Right lobe of liver (tissue), 6 donors: ENCODE measurements at regions not wholly inside any gene's neighbourhood (a gene's known extent, or its start where the extent isn't known, plus 50 kb on each side); places are given as distances from the start of the nearest gene placed in this dataset.

Source experiments
- ATAC-seq, 4 donors: fragments of 200-7000 bp; cut with Tn5 transposase; one replicate each; pipeline ENCODE4 v1.9.1; 2020; ENCODE audit warnings: mild to moderate bottlenecking in 4 of 4, moderate library complexity in 4 of 4
- DNase-seq, 3 donors: peaks; one replicate each; pipeline ENCODE4 v3.0.0-alpha.2; 2020
- H3K27ac ChIP-seq, 3 donors: fragments of 200-600 bp; one replicate each; pipeline ENCODE4 v1.8.0; 2022
- H3K27me3 ChIP-seq, 2 donors: fragments of 200-600 bp; one replicate each; pipeline ENCODE4 v1.8.0; 2022
- H3K36me3 ChIP-seq, 4 donors: fragments of 200-600 bp; sonication (generic) in 1 of 4; one replicate each; pipeline versions ENCODE4 v1.5.1 to v1.8.0; 2017 to 2022; ENCODE audit warnings: control low read depth in 1 of 4
- H3K4me1 ChIP-seq, 4 donors: fragments of 200-600 bp; sonication (generic) in 1 of 4; one replicate each; pipeline versions ENCODE4 v1.5.1 to v1.8.0; 2017 to 2022; ENCODE audit warnings: control low read depth in 1 of 4
- H3K4me3 ChIP-seq, 3 donors: fragments of 200-600 bp; one replicate each; pipeline ENCODE4 v1.8.0; 2022
- H3K9me3 ChIP-seq, 4 donors: fragments of 200-600 bp; sonication (generic) in 1 of 4; one replicate each; pipeline versions ENCODE4 v1.5.1 to v1.8.0; 2017 to 2022; ENCODE audit warnings: control low read depth in 1 of 4
- CTCF ChIP-seq, 4 donors: fragments of 200-600 bp in 3 of 4; fragments of 450-650 bp in 1 of 4; IDR thresholded peaks; one replicate each; pipeline versions ENCODE4 v1.5.1 to v1.8.0; 2016 to 2022; ENCODE audit warnings: antibody characterized with exemption in 4 of 4, mild to moderate bottlenecking in 2 of 4
- POLR2A ChIP-seq: fragments of 450-650 bp; IDR thresholded peaks from one replicate; pipeline ENCODE4 v1.6.1; 2017; ENCODE audit warnings: antibody characterized with exemption, mild to moderate bottlenecking
- WGBS: methylation state at CpG from one replicate; pipeline ENCODE4 v1.1.6; 2018; ENCODE audit warnings: low coverage, low lambda C conversion rate; ENCODE audit not compliant: insufficient coverage; ENCODE audit errors: missing lambda C conversion rate; 5-methylcytosine and 5-hydroxymethylcytosine counted together
- intact Hi-C, 2 donors: fragments of 100-400 bp; cut with DNase I; formaldehyde crosslinking; loops; one replicate each; pipeline versions ENCODE4 v1.11.2 to v1.14.1; 2022
- donor health status: DM: no; HTN: yes; CAD: no.
- donor health status: DM: no; HTN: no; CAD: no.
- donor health status: DM: no; HTN: no; CAD: no.
- donor health status: DM: no; HTN: yes; CAD: no.
- donor health status: DM: no; HTN: yes; CAD: no.

GRCh38 chr1:223445402-223445801 is 52.2 kb downstream of the CCDC185 start:
- H3K27me3 ChIP-seq: no peaks in the 10 kb centered on the region
- ATAC-seq (no peak), DNase-seq (no peak)
- intact Hi-C loops: no loop called here
- H3K27ac ChIP-seq: no peak overlapping the region
- H3K4me3 ChIP-seq: no peak overlapping the region
- WGBS: 51% methylated on average over 2 of the region's 2 CpGs
- no peaks in the 10 kb centered on the region for H3K4me1 ChIP-seq
- TF ChIP-seq POLR2A: no peak
- no peak for TF ChIP-seq CTCF (IDR thresholded peaks at IDR 0.05)
- no peaks in the 10 kb centered on the region for H3K36me3 ChIP-seq
- no peaks in the 10 kb centered on the region for H3K9me3 ChIP-seq

DNA sequence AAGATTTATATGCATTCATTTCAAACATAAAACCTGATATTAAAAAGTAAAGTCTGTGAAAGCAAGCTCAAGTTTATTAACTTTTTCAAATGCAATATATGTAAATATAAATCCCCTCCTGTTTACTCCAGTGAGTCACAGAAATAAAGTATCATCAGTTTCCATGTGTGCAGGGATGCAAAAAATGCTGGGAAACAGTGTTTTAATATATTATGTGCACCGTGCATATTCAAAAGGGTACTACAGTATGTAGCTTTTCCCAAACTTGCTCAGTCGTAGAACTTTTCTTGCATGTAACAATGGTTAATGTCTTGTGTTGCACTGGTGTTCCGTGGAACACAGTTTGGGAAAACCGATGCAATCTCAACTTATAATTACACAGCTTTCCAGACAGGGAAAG is 60.7 kb downstream of the CCDC185 start:
- no peak for TF ChIP-seq CTCF (IDR thresholded peaks at IDR 0.05)
- no peak for TF ChIP-seq POLR2A
- Histone ChIP-seq H3K27me3 (no peaks in the 10 kb centered on the region), H3K4me1 (no peaks in the 10 kb centered on the region), H3K36me3 (no peaks in the 10 kb centered on the region), H3K9me3 (no peaks in the 10 kb centered on the region), H3K27ac (no peak overlapping the region), H3K4me3 (no peak overlapping the region)
- intact Hi-C loops: no loop called here
- no peak for ATAC-seq
- DNase-seq: no peak
- WGBS: 89% methylated on average over 4 of the region's 4 CpGs

- Histone ChIP-seq H3K27me3 (no peaks in the 10 kb centered on the region), H3K36me3 (no peaks in the 10 kb centered on the region), H3K9me3 (no peaks in the 10 kb centered on the region), H3K27ac (no peak overlapping the region), H3K4me3 (no peak overlapping the region), H3K4me1 (no peaks in the 10 kb centered on the region)
- WGBS: 42% methylated on average over 2 of the region's 2 CpGs
- no peak for ATAC-seq
- DNase-seq: no peak
- intact Hi-C loops: no loop called here
- TF ChIP-seq POLR2A (no peak), CTCF (IDR thresholded peaks at IDR 0.05) (no peak)
Observed at GRCh38 chr1:223454959-223455358, 61.7 kb downstream of the CCDC185 start.

- H3K4me1 ChIP-seq: no peaks in the 10 kb centered on the region
- H3K9me3 ChIP-seq: no peaks in the 10 kb centered on the region
- DNase-seq (no peak), ATAC-seq (no peak)
- no peaks in the 10 kb centered on the region for H3K36me3 ChIP-seq
- no CpG with 5 or more reads among the region's 1 CpG for WGBS
- H3K4me3 ChIP-seq: no peak overlapping the region
- no peaks in the 10 kb centered on the region for H3K27me3 ChIP-seq
- no peak overlapping the region for H3K27ac ChIP-seq
- TF ChIP-seq POLR2A: no peak
- TF ChIP-seq CTCF (IDR thresholded peaks at IDR 0.05): no peak
- intact Hi-C loops: no loop called here
Observed at GRCh38 chr1:223455470-223455869, 62.3 kb downstream of the CCDC185 start.

GRCh38 chr1:223456747-223457146 is 63.5 kb downstream of the CCDC185 start:
- ATAC-seq: no peak
- no peaks in the 10 kb centered on the region for H3K9me3 ChIP-seq
- WGBS: 72% methylated on average over 4 of the region's 4 CpGs
- H3K4me1 ChIP-seq: no peaks in the 10 kb centered on the region
- intact Hi-C loops: no loop called here
- H3K27ac ChIP-seq: no peak overlapping the region
- H3K36me3 ChIP-seq: no peaks in the 10 kb centered on the region
- H3K27me3 ChIP-seq: no peaks in the 10 kb centered on the region
- TF ChIP-seq POLR2A: no peak
- no peak for TF ChIP-seq CTCF (IDR thresholded peaks at IDR 0.05)
- H3K4me3 ChIP-seq: no peak overlapping the region
- DNase-seq: no peak
